GM19397 (cell line): ENCODE measurements at regions not wholly inside any gene's neighbourhood (a gene's known extent, or its start where the extent isn't known, plus 50 kb on each side); places are given as distances from the start of the nearest gene placed in this dataset.

Source experiments
- ATAC-seq: cut with Tn5 transposase; IDR thresholded peaks from one replicate; pipeline ENCODE4 v1.9.1; 2021; ENCODE audit warnings: mild to moderate bottlenecking, moderate library complexity; ENCODE audit not compliant: unreplicated experiment

DNA sequence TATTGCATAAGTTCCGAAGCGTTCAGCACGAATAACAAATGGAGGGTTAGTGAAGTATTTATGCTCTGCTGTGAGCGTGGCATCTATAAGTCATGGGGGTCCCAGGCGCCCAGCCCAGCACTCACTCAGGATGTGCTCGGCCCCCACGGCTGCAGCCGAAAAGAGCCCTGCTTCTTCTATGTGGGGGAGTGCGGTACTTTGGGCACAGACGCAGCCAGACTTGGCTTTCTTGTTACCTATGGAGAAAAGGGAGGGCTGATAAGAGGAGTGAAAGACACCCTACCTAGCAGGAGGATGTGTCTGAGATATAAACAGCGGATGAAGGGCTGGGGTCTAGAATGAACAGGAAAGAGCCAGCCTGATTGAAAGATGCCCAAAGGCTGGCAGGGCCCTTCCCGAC is 51.4 kb downstream of the MRPL36 start:
- ATAC-seq = no peak

DNA sequence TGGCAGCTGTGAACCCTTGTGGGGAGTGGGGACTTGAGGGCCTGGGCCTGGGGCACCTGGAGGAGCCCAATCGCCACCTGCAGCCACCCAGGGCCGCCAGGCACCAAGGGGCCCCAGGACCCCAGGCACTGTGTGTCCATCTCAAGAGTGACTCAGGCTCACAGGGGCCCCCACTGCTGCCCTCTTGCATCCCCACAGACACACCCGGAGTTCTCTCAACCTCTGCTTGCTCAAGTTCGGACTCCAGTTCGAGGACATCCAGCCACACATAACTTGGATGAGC is 51.9 kb downstream of the MRPL36 start:
- no peak for ATAC-seq

DNA sequence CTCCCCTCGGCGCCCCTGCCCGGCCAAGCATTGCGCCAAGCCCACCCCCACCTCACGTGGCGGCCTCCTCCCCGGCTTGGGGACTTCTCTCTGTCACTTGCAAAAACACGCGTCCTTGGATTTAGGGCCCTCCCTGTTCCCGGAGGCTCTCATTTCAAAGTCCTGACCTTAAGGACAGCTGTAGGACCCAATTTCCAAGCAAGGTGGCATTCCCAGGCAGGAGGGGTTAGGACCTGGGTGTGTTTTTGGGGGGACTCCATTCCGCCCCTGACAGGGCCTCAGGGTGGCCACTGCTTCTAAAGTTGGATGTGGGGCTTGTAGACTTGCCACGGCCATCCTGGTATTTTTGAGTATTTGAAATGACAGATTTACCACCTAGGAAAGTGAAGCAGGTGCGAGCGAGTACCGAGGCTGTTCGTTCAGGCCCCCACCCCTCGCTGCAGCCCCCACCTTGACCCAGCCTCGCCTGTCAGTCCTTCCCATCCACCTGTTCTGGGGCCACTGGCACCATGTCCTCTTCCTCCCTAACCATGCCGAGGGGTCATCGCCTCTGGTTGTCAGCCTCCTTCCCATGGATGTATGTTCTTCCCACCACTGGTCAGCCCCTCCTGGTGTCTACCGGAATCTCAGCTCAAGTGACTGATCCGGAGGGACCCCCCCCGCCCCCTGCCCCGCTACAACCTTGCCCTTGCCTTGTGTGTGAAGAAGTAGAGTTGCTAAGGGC is 52.4 kb downstream of the MRPL36 start:
- ATAC-seq = no peak

DNA sequence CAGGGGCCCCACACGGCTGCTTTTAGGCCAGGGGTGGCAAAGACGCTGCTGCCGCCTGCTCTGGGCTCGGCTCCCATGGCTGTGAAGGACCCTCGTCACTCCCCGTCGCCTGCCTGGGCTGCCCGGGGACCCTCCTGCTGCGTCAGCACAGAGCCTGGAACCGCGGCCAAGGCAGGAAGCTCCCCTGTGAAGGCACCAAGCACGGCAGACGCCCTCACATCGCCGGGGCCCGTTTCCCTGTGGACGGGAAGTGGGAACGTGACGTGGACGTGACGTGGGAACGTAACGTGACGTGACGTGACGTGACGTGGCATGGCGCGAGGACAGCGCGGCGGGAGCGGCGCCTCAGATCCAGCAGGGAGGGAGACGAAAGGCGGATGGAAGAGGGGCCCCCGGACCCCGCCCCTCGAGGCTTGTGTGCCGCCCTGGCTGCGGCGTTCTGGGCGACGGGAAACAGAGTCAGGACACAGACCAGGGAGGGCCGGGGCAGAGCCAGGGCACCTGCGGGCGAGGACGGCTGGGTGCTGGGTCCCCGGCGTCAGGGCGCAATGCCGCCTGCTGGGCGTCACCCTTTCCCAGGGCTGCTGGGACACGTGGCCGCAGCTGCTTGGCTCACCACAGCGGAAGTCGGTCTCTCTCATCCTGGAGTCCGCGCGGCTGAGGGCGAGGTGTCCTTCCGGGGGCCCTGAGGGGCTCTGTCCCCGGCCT is 53.1 kb downstream of the MRPL36 start:
- ATAC-seq = no peak

DNA sequence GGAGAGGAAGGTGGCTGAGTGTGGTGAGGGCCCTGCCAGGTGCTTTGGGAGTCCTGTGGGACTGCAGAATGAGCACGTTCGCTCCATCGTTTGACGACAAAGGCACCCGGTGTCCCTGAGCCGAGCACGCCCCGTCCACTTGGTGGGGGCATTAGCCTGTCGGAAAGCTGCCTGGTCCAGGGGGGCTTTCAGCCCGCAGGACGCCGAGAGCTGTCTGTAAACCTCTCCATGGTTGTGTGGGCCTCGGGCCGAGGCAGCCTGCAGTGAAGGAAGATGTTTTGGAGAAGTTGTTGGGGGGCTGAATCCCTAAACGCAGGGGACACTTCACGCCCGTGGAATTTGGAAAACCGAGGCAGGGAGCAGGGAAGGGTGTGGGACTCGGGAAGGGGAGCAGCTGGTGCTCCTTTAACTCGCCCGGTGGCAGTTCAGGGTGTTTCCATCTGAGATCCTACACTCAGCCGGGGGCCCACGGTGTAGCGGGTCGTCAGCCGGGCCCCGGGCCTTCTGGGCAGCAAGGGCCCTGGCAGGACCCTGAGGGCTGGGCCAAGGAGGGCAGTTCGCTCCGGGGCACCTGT is 53.8 kb downstream of the MRPL36 start:
- no peak for ATAC-seq

DNA sequence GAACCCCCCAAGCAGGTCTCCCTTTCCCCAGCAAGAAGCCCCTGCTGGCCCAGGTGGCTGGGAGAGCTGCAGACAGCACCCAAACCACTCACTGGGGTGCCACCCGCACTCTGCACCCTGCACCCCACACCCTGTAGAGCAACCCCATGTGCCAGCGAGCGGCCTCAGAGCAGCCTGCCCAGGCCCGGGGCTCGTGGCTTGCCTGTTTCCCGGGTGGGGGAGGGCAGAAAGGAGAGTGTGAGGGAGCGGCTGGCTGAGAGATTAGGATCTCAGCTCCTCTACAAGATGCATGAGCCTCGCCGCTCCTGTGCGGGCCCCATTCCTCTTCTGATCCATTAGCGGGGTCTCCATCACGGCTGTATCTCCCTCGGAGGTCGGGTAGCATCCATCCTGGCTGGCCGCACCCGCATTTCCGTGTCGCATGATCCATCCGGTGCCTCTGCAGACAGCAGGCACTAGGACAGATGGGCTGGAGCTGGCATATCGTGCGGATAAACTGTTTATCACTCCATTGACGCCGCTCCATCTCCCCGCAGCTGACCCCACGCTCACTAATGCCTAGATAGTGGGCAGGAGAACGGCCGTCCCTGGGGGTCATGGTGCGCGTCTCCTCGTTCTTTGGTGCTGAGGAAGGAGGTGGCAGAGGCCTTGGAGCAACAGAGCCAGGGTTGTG is 54.4 kb downstream of the MRPL36 start:
- ATAC-seq = no peak

DNA sequence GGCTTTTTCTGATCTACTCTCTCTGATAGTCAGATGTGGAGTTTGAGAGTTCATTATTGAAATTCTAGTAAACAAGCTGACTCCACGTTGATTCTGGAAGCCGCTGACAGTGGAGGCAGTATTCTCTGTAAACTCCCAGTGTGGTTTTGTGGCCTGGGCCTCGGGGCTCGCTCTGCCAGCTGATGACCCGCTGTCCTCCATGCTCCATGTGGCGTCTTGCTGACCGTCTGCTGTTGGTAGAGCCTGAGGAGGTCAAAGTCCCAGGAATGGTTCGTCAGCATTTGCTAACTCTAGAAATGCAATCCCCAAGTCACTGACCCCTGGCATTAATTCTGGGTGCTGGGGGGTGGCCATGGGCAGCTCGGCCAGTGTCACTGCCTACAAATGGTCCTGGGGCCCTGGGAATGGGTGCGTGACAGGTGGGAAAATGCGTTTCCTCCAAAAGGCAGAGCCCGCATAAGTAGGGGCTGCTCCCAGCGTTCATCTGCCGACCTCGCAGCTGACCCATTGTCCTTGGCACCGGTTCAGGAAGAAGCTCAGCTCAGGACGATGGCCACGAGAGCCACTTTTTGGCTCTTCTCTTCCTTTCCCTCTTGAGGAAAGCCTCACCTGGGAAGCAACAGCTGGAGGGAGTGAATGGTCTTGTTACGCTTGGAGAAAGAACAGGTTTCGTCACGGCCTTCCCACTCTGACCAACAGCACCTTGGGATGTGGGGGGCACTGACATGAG is 55.1 kb downstream of the MRPL36 start:
- ATAC-seq = no peak

DNA sequence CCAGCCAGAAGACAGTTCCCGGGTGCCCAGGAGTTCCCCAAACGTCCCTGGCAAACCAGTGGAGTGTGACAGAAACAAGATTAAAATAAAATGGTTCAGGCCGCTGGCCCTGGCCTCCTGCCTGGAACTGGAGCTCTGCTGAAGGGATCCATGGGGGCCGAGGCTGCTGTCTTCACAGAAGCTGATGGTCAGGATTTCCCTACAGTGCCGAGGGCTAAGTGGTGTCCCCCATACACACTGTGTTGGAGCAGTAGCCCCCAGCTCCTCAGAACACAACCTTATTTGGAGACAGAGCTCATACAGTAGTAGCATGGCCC is 55.9 kb downstream of the MRPL36 start:
- no peak for ATAC-seq

DNA sequence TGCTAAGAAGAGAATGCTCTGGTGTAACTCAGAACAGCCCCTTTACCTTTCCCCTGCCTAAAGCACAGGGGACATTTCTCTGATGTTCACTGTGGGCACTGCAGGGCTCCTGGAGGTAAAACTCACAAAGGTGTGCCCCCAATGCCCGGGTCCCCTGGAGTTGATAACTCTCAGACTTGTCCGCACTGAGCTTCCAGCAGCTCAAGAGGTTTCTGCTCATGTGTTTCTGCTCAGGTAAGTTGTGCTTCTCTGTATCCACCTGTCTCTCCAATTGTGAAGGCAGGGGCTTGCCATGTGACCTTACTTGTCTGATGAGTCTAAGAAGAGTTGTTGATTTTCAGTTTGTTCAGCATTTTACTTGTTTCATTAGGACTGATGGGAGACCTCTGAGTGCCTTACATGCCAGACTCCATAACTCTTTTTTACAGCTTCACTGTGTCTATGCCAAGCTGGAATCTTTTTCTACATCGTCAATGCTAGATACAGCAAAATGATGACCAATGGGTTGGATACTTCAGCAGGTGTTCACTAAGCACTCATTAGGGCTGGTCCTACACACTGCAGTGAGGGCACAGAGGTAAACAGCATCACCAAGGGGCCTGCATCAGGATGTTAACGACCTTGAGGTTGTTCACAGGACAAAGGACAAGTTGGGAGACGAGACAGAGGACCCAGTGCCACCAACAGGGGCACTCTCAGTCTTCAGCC is 56.4 kb downstream of the MRPL36 start:
- ATAC-seq = no peak

DNA sequence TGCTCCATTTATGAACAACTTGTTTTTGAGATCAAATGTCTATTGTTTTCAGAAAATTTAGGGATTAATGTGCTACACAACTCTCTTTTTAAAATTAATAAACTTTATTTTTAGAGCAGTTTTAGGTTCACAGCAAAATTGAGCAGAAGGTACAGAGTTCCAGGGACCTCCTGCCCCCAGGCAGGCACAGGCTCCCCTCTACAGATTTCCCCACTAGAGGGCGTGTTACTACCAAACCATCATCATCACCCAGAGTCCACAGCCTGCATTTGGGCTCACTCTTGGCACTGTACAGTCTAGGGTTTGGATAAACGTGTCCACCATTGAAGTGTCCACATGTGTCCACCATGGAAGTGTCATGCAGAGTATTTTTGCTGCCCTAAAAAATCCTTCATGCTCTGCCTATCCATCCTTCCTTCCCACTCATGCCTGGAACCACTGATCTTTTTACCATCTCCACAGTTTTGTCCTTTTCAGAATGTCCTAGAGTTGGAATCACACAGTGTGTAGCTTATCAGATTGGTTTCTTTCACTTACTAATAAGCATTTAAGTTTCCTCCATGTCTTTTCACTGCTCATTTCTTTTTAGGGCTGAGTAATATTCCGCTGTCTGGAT is 61.7 kb downstream of the MRPL36 start:
- ATAC-seq = no peak

DNA sequence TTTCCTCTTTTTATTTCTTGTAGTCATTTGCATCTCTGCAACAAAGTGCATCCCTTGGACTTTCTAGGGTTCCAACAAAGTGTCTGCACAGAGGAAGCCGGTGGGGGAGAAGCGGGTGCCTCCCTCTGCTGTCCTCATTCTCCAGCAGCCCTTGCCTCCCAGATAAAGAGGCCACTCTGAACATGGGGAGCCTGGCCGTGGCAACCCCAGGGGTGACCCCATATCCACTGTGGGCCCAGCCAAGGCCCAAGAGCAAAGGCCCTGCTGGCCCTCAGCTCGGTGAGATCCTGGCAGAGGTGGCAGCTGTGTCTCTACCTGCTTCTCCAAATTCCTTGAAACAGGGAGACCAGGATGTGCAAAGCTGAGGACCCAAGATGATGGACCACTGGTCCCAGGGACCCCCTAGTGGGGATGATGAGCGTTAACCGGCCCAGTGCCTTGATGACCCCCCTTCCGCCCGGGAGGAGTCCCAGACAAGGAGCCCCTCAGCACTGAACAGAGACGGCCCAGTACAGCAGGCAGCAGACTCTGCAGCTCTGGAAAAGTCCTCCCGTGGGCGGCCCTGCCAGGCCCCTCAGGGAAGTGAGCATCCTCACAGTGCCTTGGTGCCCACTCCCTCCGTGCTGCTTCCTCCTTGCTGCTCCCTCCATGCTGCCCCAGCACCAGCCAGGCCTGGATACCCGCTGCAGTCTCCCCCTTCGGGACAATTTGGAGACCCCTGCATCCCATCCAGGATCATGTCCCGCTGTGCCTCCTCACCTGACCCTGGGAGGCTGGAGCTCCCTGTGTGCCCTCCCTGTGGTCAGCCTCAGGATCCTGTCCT is 62.5 kb downstream of the MRPL36 start:
- ATAC-seq = no peak

DNA sequence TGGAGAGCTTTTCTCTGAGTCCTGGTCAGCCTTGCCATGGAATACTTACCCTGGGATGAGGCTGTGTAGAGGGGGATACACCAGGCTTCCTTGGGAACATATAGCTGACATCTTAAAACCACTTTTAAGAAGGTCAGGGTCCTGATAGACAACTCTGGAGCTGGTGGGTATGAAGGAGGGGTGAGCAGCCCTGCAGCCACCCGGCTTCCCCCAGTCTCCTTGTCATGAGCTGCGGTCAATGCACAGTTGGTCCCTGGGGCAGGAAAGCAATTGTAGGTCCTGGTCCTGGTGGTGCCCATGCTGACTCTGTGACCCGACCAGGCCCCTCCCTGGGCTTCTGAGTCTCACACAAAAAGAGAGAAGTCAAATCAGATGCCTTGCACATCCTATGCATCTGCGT is 63.6 kb downstream of the MRPL36 start:
- no peak for ATAC-seq

DNA sequence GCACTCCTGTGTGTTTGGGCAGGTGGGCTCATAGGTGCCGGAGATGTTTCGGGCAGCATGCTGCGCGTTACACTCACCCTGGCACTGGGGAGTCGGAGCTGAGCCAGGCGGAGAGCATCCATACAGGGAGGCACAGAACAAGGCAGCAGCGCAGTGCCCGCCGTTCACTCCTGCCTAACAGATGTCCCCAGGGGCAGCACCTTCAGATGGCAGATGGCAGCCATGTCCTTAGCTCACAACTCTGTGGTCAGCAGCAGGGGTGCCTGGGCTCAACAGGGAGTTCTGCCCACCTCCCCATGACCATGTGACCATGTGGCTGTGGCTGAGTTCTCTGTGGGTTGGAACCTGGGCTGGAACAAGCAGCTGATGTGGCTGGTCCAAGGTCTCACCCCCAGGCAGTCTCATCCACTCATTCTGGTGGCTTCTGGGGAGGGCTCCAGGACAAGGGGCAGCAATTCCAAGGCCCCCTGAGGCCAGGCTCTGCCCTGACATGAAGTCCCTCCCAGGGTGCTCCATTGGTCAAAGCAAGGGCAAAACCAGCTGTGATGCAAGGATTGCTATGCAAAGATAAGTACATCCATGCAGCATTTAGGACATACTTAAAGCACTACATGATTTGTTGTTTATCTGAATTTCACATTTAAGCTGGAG is 64.2 kb downstream of the MRPL36 start:
- ATAC-seq = no peak

DNA sequence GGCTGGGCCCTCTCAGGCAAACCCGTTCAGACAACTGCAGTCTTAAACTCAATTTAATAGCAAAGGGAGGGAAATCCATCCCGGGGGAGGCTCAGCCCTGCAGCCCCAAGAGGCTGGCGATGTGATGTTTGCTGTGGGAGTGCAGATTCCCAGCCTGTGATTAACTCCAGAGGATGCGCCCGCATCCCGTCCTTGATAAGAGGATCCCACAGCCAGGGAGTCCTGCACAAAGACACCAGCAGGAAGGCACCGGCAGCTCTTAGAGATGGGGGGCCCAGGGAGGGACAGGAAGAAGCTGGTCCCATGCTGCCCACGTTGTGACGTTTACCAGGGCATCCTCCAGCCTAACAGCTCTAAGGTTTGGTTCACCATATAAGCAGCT is 64.7 kb downstream of the MRPL36 start:
- no peak for ATAC-seq

DNA sequence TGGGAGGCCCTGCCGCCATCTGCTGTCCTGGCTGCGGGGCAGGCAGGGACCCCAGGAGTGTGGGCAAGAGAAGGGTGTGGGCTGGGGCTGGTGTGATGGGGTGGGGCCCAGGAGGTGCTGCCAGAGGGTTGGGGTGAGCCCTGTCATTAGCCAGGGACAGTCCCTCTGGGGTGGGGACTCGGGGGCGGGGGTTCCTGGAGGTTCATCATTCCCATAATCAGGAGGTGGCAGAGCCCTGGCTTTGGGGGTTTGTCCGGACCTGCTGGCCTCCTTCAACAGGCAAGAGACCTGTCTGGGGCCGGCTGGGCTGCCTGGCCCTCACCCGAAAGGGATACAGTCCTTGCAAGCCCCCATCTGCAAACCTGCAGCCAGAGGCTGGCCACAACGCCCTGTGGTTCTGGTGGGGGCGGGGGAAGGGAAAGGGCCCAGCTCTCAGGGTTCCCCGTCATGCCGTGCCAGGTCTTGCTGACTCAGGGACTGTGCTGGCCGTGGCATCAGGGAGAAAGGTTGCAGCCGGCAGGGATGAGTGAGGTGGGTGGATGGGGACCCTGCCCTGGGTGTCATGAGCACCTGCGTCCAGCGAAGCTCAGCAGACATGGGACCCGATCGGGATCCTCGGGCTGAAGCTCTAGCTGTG is 65.2 kb downstream of the MRPL36 start:
- ATAC-seq = no peak

DNA sequence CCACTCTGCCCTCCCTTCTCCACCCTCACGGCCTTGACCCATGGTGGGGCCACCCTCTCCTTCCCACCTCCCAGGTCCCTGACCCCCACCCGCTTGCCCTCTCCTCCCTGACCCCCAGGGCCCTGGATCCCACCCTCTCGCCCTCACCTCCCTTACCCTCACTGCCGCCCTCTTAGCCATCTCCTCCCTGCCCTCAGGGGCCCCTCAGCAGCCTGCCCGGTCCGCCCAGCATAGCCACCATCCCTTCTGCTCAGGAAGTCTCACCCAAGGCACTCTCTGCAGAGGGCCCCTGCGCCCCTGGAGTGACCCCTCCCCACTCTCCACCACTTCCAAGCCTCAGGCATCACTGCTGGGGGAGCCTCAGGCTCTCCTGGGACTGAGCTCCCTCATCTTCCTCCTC is 66.3 kb downstream of the MRPL36 start:
- no peak for ATAC-seq

DNA sequence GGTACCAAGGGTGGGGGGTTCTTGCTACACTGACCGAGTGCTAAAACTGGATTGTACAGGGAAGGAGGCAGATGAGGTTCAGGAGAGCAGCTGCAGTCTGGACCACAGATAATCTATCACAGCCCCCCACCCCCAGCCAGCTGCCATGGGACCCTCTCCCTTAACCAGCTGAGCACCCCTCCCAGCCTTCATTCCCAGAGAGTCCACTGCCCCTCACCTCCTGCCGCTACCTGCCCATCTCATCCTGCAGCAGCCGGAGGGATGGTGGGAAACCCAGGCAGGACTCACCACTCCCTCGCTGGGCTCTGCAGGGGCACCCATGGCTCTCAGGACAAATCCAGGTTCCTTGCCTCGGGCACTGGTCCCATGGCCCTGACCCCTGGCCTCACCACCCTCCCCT is 66.7 kb downstream of the MRPL36 start:
- ATAC-seq = no peak

DNA sequence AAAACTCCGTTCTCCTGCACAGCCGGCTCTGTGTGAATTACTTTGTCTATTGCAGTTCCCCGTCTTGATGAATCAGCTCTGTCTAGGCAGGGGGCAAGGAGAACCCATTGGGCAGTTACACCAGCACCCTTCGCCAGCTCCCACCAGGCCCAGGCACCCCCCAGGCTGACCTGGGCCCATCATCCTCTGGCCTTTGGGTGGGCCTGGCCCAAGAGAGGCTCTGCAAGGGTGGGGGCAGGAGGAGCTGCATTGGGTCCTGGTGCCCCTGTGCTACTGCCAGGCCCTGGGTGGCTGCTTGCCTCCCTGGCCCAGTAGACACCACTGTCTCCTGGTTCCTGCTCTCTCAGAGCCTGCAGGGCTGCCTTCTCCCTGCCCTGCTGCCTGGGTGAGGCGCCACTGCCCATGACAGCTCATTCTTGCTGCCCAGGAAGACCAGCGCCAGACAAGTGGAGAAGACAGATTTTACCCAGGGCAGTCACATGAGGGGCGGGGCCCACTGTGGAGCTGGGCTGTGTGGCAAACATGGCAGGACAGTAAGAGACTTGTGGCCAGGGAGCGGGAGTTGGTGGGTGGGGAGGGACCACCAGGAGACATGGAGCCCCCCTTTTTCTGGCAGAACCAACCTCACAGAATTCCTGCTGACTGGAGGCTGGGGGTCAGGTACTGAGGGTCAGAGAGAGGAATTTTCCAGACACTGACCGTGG is 67.2 kb downstream of the MRPL36 start:
- no peak for ATAC-seq
